ENCODE measurements at regions not wholly inside any gene's neighbourhood (a gene's known extent, or its start where the extent isn't known, plus 50 kb on each side); places are given as distances from the start of the nearest gene placed in this dataset.

GRCh38 chr6:74814440-74814839 lies 391.4 kb downstream of the COL12A1 start:
- Histone ChIP-seq H3K36me3 (ENCODE audit: low read depth, low read length) (no peaks in the 10 kb centered on the region), H3F3A (ENCODE audit: low read length, unreplicated experiment) (no peaks in the 10 kb centered on the region), H3K4me1 (ENCODE audit: insufficient read depth, low read length) (no peaks in the 10 kb centered on the region), H4K20me1 (ENCODE audit: low read length) (no peaks in the 10 kb centered on the region), H3K9me3 (ENCODE audit: low read length) (no peaks in the 10 kb centered on the region), H3K27me3 (ENCODE audit: low read length) (no peaks in the 10 kb centered on the region), H3K9me2 (replicated peaks; ENCODE audit: low read length) (no peaks in the 10 kb centered on the region), H3K9ac (ENCODE audit: low read length) (no peak overlapping the region), H2AFZ (ENCODE audit: low read length) (no peak overlapping the region), H3K79me2 (ENCODE audit: low read length) (no peaks in the 10 kb centered on the region), H3K27ac (ENCODE audit: low read length) (no peak overlapping the region), H3K4me3 (ENCODE audit: low read length) (no peak overlapping the region), H3K4me2 (ENCODE audit: low read length) (no peak overlapping the region)
- CTCF ChIA-PET = no interaction called here
- intact Hi-C loops (cut with micrococcal nuclease) = no loop called here
- POLR2A ChIA-PET (ENCODE audit: unreplicated experiment) = no interaction called here
- TF ChIP-seq CTCF (conservative IDR thresholded peaks at IDR 0.05; ENCODE audit: low read depth, low read length) = no peak
- no peak for TF ChIP-seq EZH2 (IDR thresholded peaks at IDR 0.05; ENCODE audit: low read length, unreplicated experiment)
- BruUV-seq (replicated peaks) = no TSS peak
- DNase-seq (no peak), ATAC-seq (no peak)

GRCh38 chr6:74807674-74808073 lies 398.2 kb downstream of the COL12A1 start:
- BruUV-seq (replicated peaks) = no TSS peak
- H3K79me2 ChIP-seq (ENCODE audit: low read length) = no peaks in the 10 kb centered on the region
- POLR2A ChIA-PET (ENCODE audit: unreplicated experiment) = no interaction called here
- no peak for DNase-seq
- H3F3A ChIP-seq (ENCODE audit: low read length, unreplicated experiment) = no peaks in the 10 kb centered on the region
- intact Hi-C loops (cut with micrococcal nuclease) = no loop called here
- no peaks in the 10 kb centered on the region for H4K20me1 ChIP-seq (ENCODE audit: low read length)
- TF ChIP-seq EZH2phosphoT487 (IDR thresholded peaks at IDR 0.05; ENCODE audit: borderline replicate concordance, low read length) (no peak), EZH2 (IDR thresholded peaks at IDR 0.05; ENCODE audit: low read length, unreplicated experiment) (no peak), CTCF (conservative IDR thresholded peaks at IDR 0.05; ENCODE audit: low read depth, low read length) (no peak)
- no peak overlapping the region for H3K9ac ChIP-seq (ENCODE audit: low read length)
- H3K4me3 ChIP-seq (ENCODE audit: low read length) = no peak overlapping the region
- no peak overlapping the region for H2AFZ ChIP-seq (ENCODE audit: low read length)
- H3K9me3 ChIP-seq (ENCODE audit: low read length) = no peaks in the 10 kb centered on the region
- H3K36me3 ChIP-seq (ENCODE audit: low read depth, low read length) = no peaks in the 10 kb centered on the region
- H3K27ac ChIP-seq (ENCODE audit: low read length) = no peak overlapping the region
- CTCF ChIA-PET = no interaction called here
- ATAC-seq = no peak
- no peak overlapping the region for H3K4me2 ChIP-seq (ENCODE audit: low read length)
- H3K9me2 ChIP-seq (replicated peaks; ENCODE audit: low read length) = no peaks in the 10 kb centered on the region
- H3K27me3 ChIP-seq (ENCODE audit: low read length) = no peaks in the 10 kb centered on the region
- H3K4me1 ChIP-seq (ENCODE audit: insufficient read depth, low read length) = no peaks in the 10 kb centered on the region

- Histone ChIP-seq H3K36me3 (ENCODE audit: low read depth, low read length) (no peaks in the 10 kb centered on the region), H3F3A (ENCODE audit: low read length, unreplicated experiment) (no peaks in the 10 kb centered on the region), H3K27ac (ENCODE audit: low read length) (no peak overlapping the region), H4K20me1 (ENCODE audit: low read length) (no peaks in the 10 kb centered on the region), H3K4me2 (ENCODE audit: low read length) (no peak overlapping the region), H3K9me2 (replicated peaks; ENCODE audit: low read length) (no peaks in the 10 kb centered on the region), H3K4me3 (ENCODE audit: low read length) (no peak overlapping the region), H3K27me3 (ENCODE audit: low read length) (no peaks in the 10 kb centered on the region), H3K4me1 (ENCODE audit: insufficient read depth, low read length) (no peaks in the 10 kb centered on the region), H3K9me3 (ENCODE audit: low read length) (no peaks in the 10 kb centered on the region), H3K9ac (ENCODE audit: low read length) (no peak overlapping the region), H2AFZ (ENCODE audit: low read length) (no peak overlapping the region), H3K79me2 (ENCODE audit: low read length) (no peaks in the 10 kb centered on the region)
- ChIA-PET POLR2A (ENCODE audit: unreplicated experiment) (no interaction called here), CTCF (no interaction called here)
- DNase-seq (no peak), ATAC-seq (no peak)
- no TSS peak for BruUV-seq (replicated peaks)
- TF ChIP-seq EZH2phosphoT487 (IDR thresholded peaks at IDR 0.05; ENCODE audit: borderline replicate concordance, low read length) (no peak), EZH2 (IDR thresholded peaks at IDR 0.05; ENCODE audit: low read length, unreplicated experiment) (no peak), CTCF (conservative IDR thresholded peaks at IDR 0.05; ENCODE audit: low read depth, low read length) (no peak)
- intact Hi-C loops (cut with micrococcal nuclease) = no loop called here
These were observed 399.7 kb downstream of the COL12A1 start for GRCh38 chr6:74805916-74806696.
